A673 (cell line): ENCODE measurements at regions not wholly inside any gene's neighbourhood (a gene's known extent, or its start where the extent isn't known, plus 50 kb on each side); places are given as distances from the start of the nearest gene placed in this dataset.

Experiments used
- BruUV-seq: library from RNA; stranded (reverse); fragments of 400-500 nt; replicated peaks from 2 replicates; lab custom pipeline; 2021; lab: Mats Ljungman, UMichigan
- CTCF ChIA-PET: fragments of 300-600 bp; sonication (Branson Sonifier 250); formaldehyde crosslinking; loops from one replicate; lab custom pipeline; 2022; ENCODE audit warnings: antibody characterized with exemption; lab: Charles Lee
- POLR2A ChIA-PET: fragments of 300-600 bp; sonication (Branson Sonifier 250); formaldehyde crosslinking; loops from one replicate; lab custom pipeline; 2022; ENCODE audit warnings: antibody characterized with exemption; ENCODE audit not compliant: low non-redundant PET; lab: Charles Lee
- DNase-seq: peaks from one replicate; pipeline ENCODE4 v3.0.0-alpha.2; 2015; ENCODE audit warnings: low spot score
- H3K27ac ChIP-seq: fragments of 200-600 bp; sonication (generic); 2 replicates; pipeline ENCODE4 v1.5.1; 2016; ENCODE audit warnings: mixed run types, low read depth, mild to moderate bottlenecking, mixed read lengths, antibody characterized with exemption, low read length; ENCODE audit not compliant: poor library complexity, severe bottlenecking
- H3K27me3 ChIP-seq: fragments of 200-600 bp; sonication (generic); replicated peaks from 2 replicates; pipeline ENCODE4 v1.6.1; 2017; ENCODE audit warnings: mixed run types, low read depth, mild to moderate bottlenecking, mixed read lengths, antibody characterized with exemption, low read length; ENCODE audit not compliant: insufficient read depth, poor library complexity
- H3K36me3 ChIP-seq: fragments of 200-600 bp; sonication (generic); 2 replicates; pipeline ENCODE4 v1.6.1; 2016; ENCODE audit warnings: mixed run types, mild to moderate bottlenecking, mixed read lengths, antibody characterized with exemption, low read length; ENCODE audit not compliant: insufficient read depth, poor library complexity, severe bottlenecking
- H3K4me1 ChIP-seq: fragments of 200-600 bp; sonication (generic); 2 replicates; pipeline ENCODE4 v1.6.1; 2017; ENCODE audit warnings: mixed run types, mild to moderate bottlenecking, mixed read lengths, antibody characterized with exemption, low read length; ENCODE audit not compliant: insufficient read depth, poor library complexity, severe bottlenecking
- H3K4me3 ChIP-seq: fragments of 200-600 bp; sonication (generic); 2 replicates; pipeline ENCODE4 v1.5.1; 2016; ENCODE audit warnings: low read depth, mixed run types, mild to moderate bottlenecking, mixed read lengths, low read length; ENCODE audit not compliant: poor library complexity, severe bottlenecking
- H3K9me3 ChIP-seq: fragments of 200-600 bp; sonication (generic); 2 replicates; pipeline ENCODE4 v1.6.1; 2016; ENCODE audit warnings: mixed run types, low read depth, mild to moderate bottlenecking, mixed read lengths, antibody characterized with exemption, low read length; ENCODE audit not compliant: poor library complexity, severe bottlenecking
- EZH2 ChIP-seq: fragments of 200-600 bp; sonication (generic); IDR thresholded peaks from 2 replicates; pipeline ENCODE4 v1.6.1; 2017; ENCODE audit warnings: borderline replicate concordance, low read depth, mild to moderate bottlenecking, mixed read lengths, antibody characterized with exemption, low read length; ENCODE audit not compliant: poor library complexity, severe bottlenecking
- intact Hi-C: fragments of 100-400 bp; cut with micrococcal nuclease; formaldehyde crosslinking; loops from one replicate; pipeline ENCODE4 v1.10.0; 2022; ENCODE audit not compliant: unreplicated experiment
- TF ChIP-seq, protein P1 (sequence below): fragments of 300-800, 200-600 bp; sonication (generic); conservative IDR thresholded peaks from 2 replicates; pipeline ENCODE4 v1.5.1; 2017; ENCODE audit warnings: low read depth, mild to moderate bottlenecking, antibody characterized with exemption, low read length, moderate library complexity, mixed read lengths

DNA sequence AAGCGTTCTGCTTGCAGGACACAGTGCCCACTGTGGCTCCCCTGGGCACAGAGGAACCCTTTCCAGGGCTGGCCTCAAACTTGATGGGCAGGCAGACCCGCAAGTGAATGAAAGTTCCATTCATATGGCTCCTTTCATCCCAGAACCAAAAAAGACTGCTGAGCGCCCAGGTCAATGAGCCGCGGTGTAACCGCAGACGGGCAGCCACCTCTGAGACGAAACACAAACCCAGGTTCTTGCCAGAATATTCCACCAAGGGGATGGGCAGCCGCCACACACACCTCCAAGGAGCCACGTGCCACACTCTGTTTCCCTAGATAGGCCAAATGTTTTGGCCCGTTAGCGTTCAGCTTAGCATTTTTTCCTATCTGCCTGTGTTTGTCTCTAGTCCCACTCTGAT is 82.8 kb upstream of the IGF1R start:
- no peaks in the 10 kb centered on the region for H3K4me1 ChIP-seq
- no peak overlapping the region for H3K27ac ChIP-seq
- no peaks in the 10 kb centered on the region for H3K9me3 ChIP-seq
- no peaks in the 10 kb centered on the region for H3K27me3 ChIP-seq
- POLR2A ChIA-PET, result no interaction called here
- intact Hi-C loops, result no loop called here
- CTCF ChIA-PET, result no interaction called here
- BruUV-seq, result no TSS peak
- no peak for DNase-seq
- no peak overlapping the region for H3K4me3 ChIP-seq
- TF ChIP-seq, protein P1, sequence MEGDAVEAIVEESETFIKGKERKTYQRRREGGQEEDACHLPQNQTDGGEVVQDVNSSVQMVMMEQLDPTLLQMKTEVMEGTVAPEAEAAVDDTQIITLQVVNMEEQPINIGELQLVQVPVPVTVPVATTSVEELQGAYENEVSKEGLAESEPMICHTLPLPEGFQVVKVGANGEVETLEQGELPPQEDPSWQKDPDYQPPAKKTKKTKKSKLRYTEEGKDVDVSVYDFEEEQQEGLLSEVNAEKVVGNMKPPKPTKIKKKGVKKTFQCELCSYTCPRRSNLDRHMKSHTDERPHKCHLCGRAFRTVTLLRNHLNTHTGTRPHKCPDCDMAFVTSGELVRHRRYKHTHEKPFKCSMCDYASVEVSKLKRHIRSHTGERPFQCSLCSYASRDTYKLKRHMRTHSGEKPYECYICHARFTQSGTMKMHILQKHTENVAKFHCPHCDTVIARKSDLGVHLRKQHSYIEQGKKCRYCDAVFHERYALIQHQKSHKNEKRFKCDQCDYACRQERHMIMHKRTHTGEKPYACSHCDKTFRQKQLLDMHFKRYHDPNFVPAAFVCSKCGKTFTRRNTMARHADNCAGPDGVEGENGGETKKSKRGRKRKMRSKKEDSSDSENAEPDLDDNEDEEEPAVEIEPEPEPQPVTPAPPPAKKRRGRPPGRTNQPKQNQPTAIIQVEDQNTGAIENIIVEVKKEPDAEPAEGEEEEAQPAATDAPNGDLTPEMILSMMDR, result no peak
- no peak for TF ChIP-seq EZH2
- H3K36me3 ChIP-seq, result no peaks in the 10 kb centered on the region

DNA sequence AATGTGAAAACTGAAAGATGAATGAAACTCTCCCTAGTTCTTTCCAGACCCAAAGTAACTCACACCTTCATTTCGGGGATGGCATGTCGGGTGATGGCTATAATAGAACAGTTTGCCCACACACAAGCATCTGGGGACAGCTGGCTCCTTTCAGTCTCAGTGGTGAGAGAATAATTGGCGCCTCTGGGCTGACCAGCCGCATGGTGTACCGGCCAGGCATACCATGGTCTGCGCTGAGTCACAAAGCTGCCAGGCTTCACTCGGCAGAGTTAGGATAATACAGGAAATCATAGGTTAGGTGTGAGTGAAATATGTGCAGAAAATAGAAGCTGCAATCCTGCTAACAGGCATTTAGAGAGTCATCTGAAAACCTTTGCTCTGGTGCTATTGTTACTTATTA is 80.4 kb upstream of the IGF1R start:
- ChIA-PET CTCF (no interaction called here), POLR2A (no interaction called here)
- TF ChIP-seq EZH2, result no peak
- TF ChIP-seq, protein P1, result no peak
- BruUV-seq, result no TSS peak
- Histone ChIP-seq H3K4me3 (no peak overlapping the region), H3K27me3 (peaks cover 14% of the 10 kb centered on the region), H3K27ac (no peak overlapping the region), H3K36me3 (no peaks in the 10 kb centered on the region), H3K9me3 (no peaks in the 10 kb centered on the region), H3K4me1 (no peaks in the 10 kb centered on the region)
- DNase-seq, result no peak
- intact Hi-C loops, result no loop called here

DNA sequence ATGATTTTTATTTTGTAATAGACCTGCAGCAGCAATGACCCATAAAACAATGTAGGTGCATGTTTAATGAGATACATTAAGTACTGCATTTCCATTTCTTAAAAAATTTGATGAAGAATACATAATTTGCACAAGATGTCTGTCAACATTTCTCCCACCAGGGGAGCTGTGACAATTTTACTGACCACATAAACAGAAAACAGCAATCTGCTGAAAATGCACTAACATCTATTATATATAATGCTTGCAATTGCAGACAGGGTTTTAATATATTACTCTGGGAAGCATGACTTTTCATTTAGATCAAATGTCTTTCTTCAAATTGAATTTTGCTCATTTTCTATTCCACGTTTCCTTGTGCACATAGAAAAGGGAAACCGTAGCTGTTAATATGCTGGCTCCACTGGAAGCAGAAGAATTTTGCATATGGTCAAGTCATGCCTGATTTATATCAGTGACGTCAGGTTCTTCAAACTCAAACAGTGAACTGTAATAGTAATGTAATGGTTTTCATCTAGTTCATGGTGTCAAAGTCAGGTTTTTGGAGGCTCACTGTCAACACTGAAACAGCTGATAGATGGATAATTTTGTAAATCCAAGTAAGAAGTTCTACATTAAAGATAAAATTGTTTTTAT is 79.8 kb upstream of the IGF1R start:
- TF ChIP-seq EZH2, result no peak
- TF ChIP-seq, protein P1, result peak; percentile 44
- H3K9me3 ChIP-seq, result no peaks in the 10 kb centered on the region
- H3K27me3 ChIP-seq, result peaks cover 18% of the 10 kb centered on the region
- ChIA-PET POLR2A (no interaction called here), CTCF (no interaction called here)
- no peak overlapping the region for H3K4me3 ChIP-seq
- no peak for DNase-seq
- no peak overlapping the region for H3K27ac ChIP-seq
- no peaks in the 10 kb centered on the region for H3K36me3 ChIP-seq
- H3K4me1 ChIP-seq, result no peaks in the 10 kb centered on the region
- intact Hi-C loops, result no loop called here
- no TSS peak for BruUV-seq
